ENCODE measurements at regions not wholly inside any gene's neighbourhood (a gene's known extent, or its start where the extent isn't known, plus 50 kb on each side); places are given as distances from the start of the nearest gene placed in this dataset.

- no peak for DNase-seq
Measured at GRCh38 chr4:20614816-20615215, 85.4 kb upstream of the PACRGL start.

DNA sequence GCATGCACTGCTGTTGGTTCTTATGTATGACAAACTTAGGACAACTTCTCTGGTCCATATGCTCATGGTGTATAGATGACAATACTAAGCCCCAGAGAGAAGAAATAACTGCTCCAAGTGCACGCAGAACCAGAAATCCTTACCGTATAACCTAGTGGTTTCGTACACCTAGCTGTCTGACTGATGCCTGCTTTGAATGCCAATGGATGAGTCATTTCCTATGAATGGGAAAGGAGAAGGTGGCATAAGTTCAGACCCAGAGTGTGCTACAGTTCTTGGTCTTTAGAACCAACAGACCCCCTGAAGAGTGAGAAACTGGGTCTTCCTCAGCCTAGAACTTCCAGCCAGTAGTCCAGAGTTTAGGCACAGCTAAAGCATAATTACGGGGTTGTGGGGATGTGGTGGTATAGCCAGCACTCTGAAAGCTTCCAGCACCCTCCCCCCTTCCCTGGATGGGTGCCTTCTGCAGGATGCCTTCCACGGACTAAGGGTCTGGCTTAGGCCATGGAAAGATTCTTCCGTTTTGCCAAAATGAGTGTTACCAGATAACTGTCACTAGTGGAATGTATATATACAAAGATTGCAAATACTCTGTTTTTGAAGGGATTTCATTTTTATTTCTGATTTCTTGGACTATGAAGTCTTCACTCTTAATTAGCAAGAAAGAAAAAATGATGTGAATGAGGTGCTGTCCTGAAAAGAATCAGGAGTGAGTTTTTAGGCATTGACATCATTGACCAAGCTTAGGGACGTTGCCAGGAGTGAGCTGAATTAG is 84.6 kb upstream of the PACRGL start:
- DNase-seq = no peak

GRCh38 chr4:20616313-20616712 is 83.9 kb upstream of the PACRGL start:
- no peak for DNase-seq

DNA sequence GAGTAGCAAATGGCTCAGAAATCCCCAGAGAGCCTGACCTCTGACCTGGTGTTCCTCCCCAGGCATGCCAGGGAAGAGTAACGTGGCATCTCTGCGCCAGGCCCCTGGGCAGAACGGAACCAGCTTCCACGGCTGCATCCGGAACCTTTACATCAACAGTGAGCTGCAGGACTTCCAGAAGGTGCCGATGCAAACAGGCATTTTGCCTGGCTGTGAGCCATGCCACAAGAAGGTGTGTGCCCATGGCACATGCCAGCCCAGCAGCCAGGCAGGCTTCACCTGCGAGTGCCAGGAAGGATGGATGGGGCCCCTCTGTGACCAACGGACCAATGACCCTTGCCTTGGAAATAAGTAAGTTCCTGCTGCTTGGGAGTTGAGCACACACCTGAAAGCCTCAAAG is 83.4 kb upstream of the PACRGL start:
- no peak for DNase-seq

DNA sequence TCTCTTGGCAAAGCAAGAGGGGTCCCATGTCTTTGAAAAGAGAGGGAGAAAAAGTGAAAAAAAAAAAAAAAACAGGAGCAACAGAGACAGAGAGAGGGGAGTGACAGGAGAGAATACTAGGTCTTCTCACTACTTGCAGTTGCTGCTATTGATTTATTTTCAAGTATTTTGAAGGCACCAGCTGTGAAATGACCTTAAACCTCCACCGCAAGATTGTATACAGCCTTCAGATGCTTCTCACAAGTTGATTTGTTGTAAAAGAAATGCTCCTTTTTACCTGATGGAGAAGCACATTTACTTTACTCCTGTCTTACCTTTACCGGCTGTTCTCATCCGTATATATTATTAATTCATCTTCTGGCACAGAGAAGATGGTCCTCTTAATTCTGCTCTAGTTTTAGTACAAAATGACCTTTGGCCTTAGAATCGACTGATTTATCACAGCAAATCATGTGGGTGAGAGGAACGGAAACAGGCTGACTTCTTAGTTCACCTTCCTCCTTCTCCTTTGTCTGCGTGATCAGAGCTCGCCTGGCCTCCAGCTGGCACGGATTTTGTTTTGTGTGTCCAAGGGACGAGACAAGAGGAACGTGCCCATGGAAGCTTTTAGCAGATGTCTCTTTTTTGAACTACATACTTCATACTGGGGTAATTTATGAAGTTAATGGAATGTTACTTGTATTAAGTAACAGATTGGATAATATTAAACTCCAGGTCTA is 82.4 kb upstream of the PACRGL start:
- no peak for DNase-seq

DNA sequence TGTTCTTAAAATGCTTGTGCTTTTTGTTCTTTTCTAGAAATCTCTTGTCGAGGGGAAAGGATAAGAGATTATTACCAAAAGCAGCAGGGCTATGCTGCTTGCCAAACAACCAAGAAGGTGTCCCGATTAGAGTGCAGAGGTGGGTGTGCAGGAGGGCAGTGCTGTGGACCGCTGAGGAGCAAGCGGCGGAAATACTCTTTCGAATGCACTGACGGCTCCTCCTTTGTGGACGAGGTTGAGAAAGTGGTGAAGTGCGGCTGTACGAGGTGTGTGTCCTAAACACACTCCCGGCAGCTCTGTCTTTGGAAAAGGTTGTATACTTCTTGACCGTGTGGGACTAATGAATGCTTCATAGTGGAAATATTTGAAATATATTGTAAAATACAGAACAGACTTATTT is 81.5 kb upstream of the PACRGL start:
- DNase-seq = no peak

- DNase-seq = no peak
Measured at GRCh38 chr4:20621476-20621875, 78.8 kb upstream of the PACRGL start.

DNA sequence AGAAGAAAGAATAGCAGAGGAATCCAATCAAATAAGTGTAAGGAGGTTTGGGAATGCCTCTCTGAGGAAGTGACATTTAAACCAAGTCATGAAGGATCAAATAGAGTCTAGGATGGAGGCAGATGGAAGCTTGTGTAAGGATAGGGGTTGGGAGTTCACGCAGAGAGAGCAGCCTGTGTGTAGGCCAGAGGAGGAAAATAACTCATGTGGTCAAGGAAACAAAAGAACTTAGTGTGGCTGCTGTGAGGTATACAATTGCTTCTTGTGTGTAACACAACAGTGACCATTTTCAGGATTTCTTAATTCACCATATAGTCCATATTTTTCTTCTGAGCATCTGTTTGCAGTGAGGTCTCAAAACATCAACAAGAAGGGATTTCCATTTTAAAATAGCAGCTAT is 77.6 kb upstream of the PACRGL start:
- DNase-seq = no peak

DNA sequence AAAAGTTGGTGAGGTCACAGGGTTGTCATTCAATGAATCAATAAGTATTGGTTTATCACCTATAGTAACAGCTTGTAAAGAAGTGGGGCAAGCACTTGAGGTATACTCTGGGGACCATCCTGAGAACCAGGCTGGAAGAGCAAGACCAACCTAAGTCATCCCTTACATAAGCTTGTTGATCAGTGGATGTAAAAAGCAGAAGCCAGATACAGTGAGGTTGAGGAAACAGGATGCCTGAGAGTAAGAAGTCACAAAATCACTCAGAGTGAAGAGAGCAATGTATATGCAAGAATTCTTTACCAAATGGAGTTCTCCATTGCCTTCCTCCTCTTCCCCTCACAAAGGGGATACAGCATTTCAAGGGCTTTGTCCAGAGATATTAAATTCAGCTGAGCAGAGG is 76.3 kb upstream of the PACRGL start:
- no peak for DNase-seq

DNA sequence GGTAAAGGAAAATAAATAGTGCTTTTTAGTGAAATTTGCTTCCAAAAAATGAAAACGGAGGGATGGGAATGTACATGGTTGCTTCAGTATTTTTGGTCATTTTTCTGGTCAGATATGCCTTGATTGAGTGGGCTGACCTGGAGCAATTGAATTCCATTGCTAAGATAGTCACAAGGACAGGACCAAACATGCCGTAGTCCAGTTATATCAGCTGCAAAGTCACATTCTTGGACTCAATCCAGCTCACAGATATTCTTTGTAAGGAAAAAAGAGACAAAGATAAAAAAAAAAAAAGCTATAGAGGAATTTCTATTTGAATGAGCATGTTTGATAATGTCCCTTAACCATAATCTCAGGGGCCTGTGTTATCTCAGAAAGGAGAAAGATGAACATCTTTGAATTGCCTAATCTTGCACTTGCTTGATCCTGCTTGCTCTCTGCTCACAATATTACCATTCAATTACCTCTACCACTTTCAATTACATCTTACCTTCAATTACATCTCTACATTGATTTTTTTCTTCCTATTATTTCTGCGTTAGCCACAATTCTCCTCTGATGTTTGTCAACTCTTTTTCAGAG is 75.4 kb upstream of the PACRGL start:
- no peak for DNase-seq

DNA sequence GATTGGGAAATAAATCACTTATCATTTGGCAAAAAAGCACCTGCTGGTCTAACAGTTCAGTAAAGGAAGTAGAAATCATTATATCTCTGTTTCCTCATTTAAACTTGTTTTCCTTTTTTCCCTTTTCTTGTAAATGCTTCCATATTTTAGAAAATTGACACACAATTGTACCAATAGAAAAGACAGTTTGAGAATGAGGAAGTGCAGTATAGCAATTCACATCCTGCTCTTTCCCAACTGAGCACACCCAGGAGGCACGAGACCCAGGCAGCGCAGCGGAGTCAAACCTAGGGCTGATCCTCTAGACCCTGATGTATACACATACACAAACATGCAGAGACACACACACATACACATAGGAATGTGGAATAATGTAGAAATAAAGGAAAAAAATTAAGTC is 74.8 kb upstream of the PACRGL start:
- no peak for DNase-seq

GRCh38 chr4:20626326-20627005 is 73.8 kb upstream of the PACRGL start:
- no peak for DNase-seq

GRCh38 chr4:20627866-20628265 is 72.4 kb upstream of the PACRGL start:
- DNase-seq = no peak

DNA sequence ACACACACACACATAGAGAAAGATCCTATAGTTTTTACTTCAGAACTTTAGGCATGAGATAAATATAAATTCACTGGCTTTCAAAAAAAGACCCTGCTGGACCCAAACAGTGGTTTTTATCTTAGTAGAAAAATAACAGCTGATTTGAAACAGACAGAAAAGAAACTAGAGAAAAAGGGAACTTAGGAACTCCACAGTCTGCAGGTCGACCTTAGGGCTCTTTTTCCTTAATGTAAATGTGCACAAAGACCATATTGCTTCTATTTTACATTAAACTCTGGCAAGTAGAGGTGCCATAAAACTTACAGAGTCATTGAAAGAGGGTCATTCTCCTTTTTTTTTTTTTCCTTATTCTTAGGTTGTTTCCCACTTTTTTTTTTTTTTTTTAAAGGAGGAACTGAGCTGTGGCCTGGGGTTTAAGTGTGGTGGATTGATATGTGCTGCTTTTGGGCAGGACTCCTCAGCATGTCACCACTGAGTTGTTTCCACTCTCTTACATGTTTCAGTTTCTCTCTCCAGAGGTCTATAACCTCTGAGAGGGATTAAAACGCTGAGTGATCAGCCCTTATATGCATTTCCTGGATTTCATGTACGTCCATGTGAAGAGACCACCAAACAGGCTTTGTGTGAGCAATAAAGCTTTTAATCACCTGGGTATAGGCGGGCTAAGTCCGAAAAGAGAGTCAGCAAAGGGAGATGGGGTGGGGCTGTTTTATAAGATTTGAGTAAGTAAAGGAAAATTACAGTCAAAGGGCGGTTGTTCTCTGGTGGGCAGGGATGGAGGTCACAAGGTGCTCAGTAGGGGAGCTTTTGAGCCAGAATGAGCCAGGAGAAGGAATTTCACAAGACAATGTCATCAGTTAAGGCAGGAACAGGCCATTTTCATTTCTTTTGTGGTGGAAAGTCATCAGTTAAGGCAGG is 70.8 kb upstream of the PACRGL start:
- DNase-seq = no peak

DNA sequence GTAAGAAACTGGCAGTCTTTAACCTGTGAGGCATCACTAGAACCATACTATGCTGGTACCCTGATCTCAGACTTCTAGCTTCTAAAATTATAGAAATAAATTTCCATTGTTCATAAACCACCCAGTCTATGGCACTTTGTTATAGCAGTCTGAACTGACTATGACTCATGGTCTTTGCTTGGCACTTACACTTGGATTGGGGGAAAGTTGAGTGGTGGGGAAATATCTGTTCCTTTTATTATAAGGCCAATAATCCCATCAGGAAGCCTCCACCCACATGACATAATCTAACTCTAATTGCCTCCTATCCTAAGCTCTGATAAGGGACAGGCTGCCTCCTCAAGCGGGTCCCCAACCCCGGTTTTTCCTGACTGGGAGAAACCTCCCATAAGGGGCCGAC is 61.4 kb upstream of the PACRGL start:
- DNase-seq = no peak

- DNase-seq = no peak
Measured at GRCh38 chr4:20639346-20639745, 60.9 kb upstream of the PACRGL start.

DNA sequence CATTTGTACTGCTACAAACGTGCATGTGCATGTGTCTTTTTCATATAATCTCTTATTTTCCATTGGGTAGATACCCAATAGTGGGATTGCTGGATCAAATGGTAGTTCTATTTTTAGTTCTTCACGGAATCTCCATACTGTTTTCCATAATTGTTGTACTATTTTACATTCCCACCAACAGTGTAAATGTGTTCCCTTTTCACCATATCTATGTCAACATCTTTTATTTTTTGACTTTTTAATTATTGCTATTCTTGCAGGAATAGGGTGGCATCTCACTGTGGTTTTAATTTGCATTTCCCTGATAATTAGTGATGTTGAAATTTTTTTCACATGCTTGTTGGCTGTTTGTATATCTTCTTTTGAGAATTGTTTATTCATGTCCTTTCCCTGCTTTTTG is 59.3 kb upstream of the PACRGL start:
- DNase-seq = no peak

DNA sequence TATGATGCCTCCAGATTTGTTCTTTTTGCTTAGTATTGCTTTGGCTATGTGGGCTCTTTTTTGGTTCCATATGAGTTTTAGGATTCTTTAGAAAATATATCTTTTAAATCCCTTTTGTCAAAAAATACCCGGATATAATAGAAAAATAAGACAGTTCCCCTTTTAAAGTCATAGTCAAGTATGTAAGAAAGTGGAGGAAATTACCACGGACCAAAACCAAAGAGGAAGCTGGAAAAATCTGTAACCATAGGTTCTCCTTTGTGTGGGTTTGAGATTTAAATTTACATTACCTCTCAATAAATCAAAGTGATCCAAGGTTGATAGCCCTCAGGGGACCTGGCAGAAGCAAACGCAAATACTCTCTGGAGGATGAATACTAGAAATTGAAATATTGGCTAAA is 58.3 kb upstream of the PACRGL start:
- no peak for DNase-seq

- no peak for DNase-seq
Measured at GRCh38 chr4:20643631-20644030, 56.6 kb upstream of the PACRGL start.

DNA sequence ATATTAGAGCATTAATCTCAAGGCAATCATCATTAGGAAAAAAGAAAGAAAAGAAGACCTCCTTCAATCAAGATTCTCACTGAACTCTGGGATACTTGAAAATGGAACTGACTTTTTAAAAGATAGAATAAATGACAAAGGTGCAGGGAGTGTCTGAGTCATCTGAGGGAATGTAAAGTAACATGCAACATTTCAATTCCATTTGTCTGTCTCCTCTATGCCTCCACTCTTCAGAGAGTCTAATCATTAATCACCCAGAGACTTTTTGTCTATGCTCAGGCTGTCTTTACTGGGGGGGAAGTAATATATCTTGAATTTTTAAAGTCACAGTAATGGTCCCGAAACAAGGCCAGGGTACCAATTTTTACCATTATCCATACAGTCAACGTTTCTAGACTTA is 55.0 kb upstream of the PACRGL start:
- no peak for DNase-seq

- DNase-seq = no peak
Measured at GRCh38 chr4:20646287-20646686, 54.0 kb upstream of the PACRGL start.
